ENCODE measurements at regions not wholly inside any gene's neighbourhood (a gene's known extent, or its start where the extent isn't known, plus 50 kb on each side); places are given as distances from the start of the nearest gene placed in this dataset.

DNA sequence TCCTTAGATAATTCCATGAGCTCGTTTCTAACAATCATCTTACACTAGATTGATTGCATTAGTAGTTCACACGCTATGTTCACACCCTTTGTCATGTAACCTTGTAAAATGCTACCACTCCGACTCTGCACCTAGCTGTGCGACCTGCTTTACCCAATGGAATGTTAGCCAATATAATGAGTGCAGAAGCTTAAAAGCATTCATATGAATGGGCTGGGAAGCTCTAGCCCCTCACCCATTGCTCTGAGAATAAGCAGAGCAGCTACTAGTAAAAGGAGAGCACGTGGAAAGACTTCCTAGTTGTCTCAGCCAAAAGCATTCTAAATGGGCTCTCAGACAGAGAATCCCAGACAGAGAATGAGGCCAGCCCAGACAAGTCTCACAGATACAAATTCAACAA lies 410.6 kb upstream of the UBE2E2 start:
- no peaks in the 10 kb centered on the region for H3K4me1 ChIP-seq (ENCODE audit: control insufficient read depth in 1 of 2, insufficient read depth in 2 of 2, low read depth in 1 of 2, low read length in 1 of 2)
- CTCF ChIA-PET = interaction anchor here (0.8 to 1.1 kb wide), 2 partner anchors 17 to 168 kb away, joined by 3 to 5 read pairs; no protein-coding TSS in a partner anchor

More for the DNA sequence above, 410.6 kb upstream of the UBE2E2 start:
- Histone ChIP-seq H3K36me3 (replicated peaks in 1 of 2; ENCODE audit: control insufficient read depth in 1 of 2, insufficient read depth in 2 of 2, low read length in 1 of 2) (no peaks in the 10 kb centered on the region), H2AFZ (ENCODE audit: low read depth) (no peak overlapping the region), H3F3A (replicated peaks; ENCODE audit: insufficient read depth) (no peaks in the 10 kb centered on the region), H3K27ac (ENCODE audit: low read depth in 2 of 2, low read length in 1 of 2) (no peak overlapping the region), H3K4me2 (no peak overlapping the region), H3K9me2 (no peaks in the 10 kb centered on the region; the same call in 1 of the 2 replicates), H3K4me3 (ENCODE audit: low read depth in 2 of 2, low read length in 1 of 2) (no peak overlapping the region), H3K79me2 (ENCODE audit: insufficient read depth) (no peaks in the 10 kb centered on the region), H3K27me3 (ENCODE audit: insufficient read depth) (no peaks in the 10 kb centered on the region), H3K9me3 (no peaks in the 10 kb centered on the region), H3K9ac (no peak overlapping the region), H4K20me1 (ENCODE audit: insufficient read depth) (no peaks in the 10 kb centered on the region)
- DNase-seq = no peak
- WGBS (ENCODE audit: low lambda C conversion rate) = 31% methylated on average over 5 of the region's 5 CpGs
- POLR2A ChIA-PET = no interaction called here
- TF ChIP-seq FOXJ3 (CRISPR knock-in tag; IDR thresholded peaks at IDR 0.05) = no peak
- TF ChIP-seq, protein P1, sequence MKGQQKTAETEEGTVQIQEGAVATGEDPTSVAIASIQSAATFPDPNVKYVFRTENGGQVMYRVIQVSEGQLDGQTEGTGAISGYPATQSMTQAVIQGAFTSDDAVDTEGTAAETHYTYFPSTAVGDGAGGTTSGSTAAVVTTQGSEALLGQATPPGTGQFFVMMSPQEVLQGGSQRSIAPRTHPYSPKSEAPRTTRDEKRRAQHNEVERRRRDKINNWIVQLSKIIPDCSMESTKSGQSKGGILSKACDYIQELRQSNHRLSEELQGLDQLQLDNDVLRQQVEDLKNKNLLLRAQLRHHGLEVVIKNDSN (IDR thresholded peaks at IDR 0.05; ENCODE audit: borderline replicate concordance, low read depth) = no peak
- TF ChIP-seq POLR2AphosphoS5 (IDR thresholded peaks at IDR 0.05; ENCODE audit: low read depth, low read length) = no peak
- TF ChIP-seq SIN3A (IDR thresholded peaks at IDR 0.05; ENCODE audit: borderline replicate concordance, low read depth, low read length) = no peak
- TF ChIP-seq, protein P2, sequence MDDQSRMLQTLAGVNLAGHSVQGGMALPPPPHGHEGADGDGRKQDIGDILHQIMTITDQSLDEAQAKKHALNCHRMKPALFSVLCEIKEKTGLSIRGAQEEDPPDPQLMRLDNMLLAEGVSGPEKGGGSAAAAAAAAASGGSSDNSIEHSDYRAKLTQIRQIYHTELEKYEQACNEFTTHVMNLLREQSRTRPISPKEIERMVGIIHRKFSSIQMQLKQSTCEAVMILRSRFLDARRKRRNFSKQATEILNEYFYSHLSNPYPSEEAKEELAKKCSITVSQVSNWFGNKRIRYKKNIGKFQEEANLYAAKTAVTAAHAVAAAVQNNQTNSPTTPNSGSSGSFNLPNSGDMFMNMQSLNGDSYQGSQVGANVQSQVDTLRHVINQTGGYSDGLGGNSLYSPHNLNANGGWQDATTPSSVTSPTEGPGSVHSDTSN (IDR thresholded peaks at IDR 0.05) = no peak
- TF ChIP-seq IRF3 (IDR thresholded peaks at IDR 0.05; ENCODE audit: low read depth, low read length) = no peak
- no peak for TF ChIP-seq EZH2phosphoT487 (IDR thresholded peaks at IDR 0.05; ENCODE audit: borderline replicate concordance, low read depth)
- TF ChIP-seq RXRA (IDR thresholded peaks at IDR 0.05; ENCODE audit: borderline replicate concordance, low read depth) = no peak
- TF ChIP-seq CTCF (IDR thresholded peaks at IDR 0.05) = no peak
- no peak for TF ChIP-seq NFIC (IDR thresholded peaks at IDR 0.05; ENCODE audit: borderline replicate concordance)
- TF ChIP-seq FOSL2 (IDR thresholded peaks at IDR 0.05; ENCODE audit: borderline replicate concordance, low read depth) = no peak
- TF ChIP-seq TCF12 (IDR thresholded peaks at IDR 0.05) = no peak
- no peak for TF ChIP-seq GABPA (IDR thresholded peaks at IDR 0.05; ENCODE audit: low read depth)
- no peak for TF ChIP-seq MXI1 (IDR thresholded peaks at IDR 0.05; ENCODE audit: low read depth, low read length)
- TF ChIP-seq, protein P3, sequence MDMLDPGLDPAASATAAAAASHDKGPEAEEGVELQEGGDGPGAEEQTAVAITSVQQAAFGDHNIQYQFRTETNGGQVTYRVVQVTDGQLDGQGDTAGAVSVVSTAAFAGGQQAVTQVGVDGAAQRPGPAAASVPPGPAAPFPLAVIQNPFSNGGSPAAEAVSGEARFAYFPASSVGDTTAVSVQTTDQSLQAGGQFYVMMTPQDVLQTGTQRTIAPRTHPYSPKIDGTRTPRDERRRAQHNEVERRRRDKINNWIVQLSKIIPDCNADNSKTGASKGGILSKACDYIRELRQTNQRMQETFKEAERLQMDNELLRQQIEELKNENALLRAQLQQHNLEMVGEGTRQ (IDR thresholded peaks at IDR 0.05; ENCODE audit: borderline replicate concordance, low read depth, low read length) = no peak
- no peak for TF ChIP-seq ZBTB33 (IDR thresholded peaks at IDR 0.05; ENCODE audit: borderline replicate concordance, low read depth)
- no peak for TF ChIP-seq MEF2A (IDR thresholded peaks at IDR 0.05; ENCODE audit: borderline replicate concordance, low read depth)
- TF ChIP-seq CHD2 (IDR thresholded peaks at IDR 0.05; ENCODE audit: low read length, partially characterized antibody) = no peak

Data from SK-N-SH (cell line).